ENCODE measurements at regions not wholly inside any gene's neighbourhood (a gene's known extent, or its start where the extent isn't known, plus 50 kb on each side); places are given as distances from the start of the nearest gene placed in this dataset.

DNA sequence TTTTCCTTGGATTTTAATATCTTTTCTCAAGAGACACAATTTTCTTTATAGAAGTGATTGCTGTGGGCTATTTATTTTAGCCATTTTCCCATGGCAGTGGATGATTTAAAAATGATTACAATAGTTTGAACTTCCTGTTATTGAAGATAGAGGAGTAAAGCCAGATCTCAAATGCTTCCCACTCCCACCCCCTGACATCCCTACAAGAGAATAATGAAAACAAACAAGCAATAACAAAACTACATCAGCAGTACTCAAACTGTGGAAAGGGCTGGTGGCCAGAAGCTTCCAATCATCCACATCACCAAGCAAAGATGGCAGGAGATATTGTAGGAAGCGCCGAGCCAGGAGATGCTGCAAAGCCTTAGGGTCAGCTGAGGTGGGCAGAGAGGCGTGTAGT, 831.1 kb upstream of the NR2F2 start:
- H3K9ac ChIP-seq (ENCODE audit: low read depth, low read length): no peak overlapping the region
- H3K4me3 ChIP-seq (ENCODE audit: low read depth, low read length): no peak overlapping the region
- H3K27me3 ChIP-seq (ENCODE audit: control insufficient read depth, insufficient read depth, low read length): no peaks in the 10 kb centered on the region
- H3K4me1 ChIP-seq (ENCODE audit: control insufficient read depth, insufficient read depth, low read length): no peaks in the 10 kb centered on the region
- no peaks in the 10 kb centered on the region for H3K36me3 ChIP-seq (ENCODE audit: control insufficient read depth, insufficient read depth, low read length)
- no peaks in the 10 kb centered on the region for H3K9me3 ChIP-seq (ENCODE audit: control insufficient read depth, insufficient read depth, low read length)
- no peak overlapping the region for H3K27ac ChIP-seq (ENCODE audit: low read depth, low read length)

DNA sequence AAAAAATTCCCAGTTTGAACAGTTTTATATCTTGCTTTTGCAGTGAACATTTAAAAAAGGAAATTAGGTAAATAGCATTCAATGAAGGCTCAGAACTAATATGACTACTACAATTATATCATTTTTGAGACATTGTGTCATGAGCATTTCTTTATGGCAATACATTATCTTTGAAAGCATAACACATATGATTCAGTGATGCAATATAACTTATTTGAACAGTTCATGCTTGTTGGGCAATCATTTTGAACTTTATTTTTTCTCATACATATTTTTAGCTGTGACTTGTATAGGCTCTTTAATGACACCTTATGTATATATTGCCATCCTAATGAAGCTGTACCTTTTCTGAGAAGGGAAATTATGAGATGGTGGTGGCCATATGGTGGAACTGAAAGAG, 828.6 kb upstream of the NR2F2 start:
- H3K27ac ChIP-seq (ENCODE audit: low read depth, low read length): no peak overlapping the region
- no peaks in the 10 kb centered on the region for H3K4me1 ChIP-seq (ENCODE audit: control insufficient read depth, insufficient read depth, low read length)
- no peak overlapping the region for H3K9ac ChIP-seq (ENCODE audit: low read depth, low read length)
- no peaks in the 10 kb centered on the region for H3K36me3 ChIP-seq (ENCODE audit: control insufficient read depth, insufficient read depth, low read length)
- H3K27me3 ChIP-seq (ENCODE audit: control insufficient read depth, insufficient read depth, low read length): no peaks in the 10 kb centered on the region
- no peak overlapping the region for H3K4me3 ChIP-seq (ENCODE audit: low read depth, low read length)
- H3K9me3 ChIP-seq (ENCODE audit: control insufficient read depth, insufficient read depth, low read length): no peaks in the 10 kb centered on the region

DNA sequence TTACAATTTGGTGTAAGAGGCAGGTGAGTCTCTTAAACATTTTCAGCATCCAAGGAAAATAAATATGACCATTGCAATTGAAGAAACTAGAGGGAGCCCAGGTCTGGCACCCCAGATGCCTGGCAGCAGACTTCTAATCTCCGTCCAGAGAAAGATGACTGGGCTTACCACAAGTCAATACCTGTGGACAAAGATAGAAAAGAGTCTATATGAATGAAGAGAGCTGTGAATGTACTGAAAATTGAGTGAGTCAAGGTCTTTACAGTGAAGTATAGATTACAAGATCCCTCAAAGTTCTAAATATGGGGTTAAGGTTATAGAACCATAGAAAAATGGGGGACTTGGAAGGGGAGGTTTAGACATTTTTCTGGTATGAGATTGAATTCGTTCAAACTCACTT, 827.4 kb upstream of the NR2F2 start:
- Histone ChIP-seq H3K4me3 (ENCODE audit: low read depth, low read length) (no peak overlapping the region), H3K27me3 (ENCODE audit: control insufficient read depth, insufficient read depth, low read length) (no peaks in the 10 kb centered on the region), H3K9ac (ENCODE audit: low read depth, low read length) (no peak overlapping the region)

DNA sequence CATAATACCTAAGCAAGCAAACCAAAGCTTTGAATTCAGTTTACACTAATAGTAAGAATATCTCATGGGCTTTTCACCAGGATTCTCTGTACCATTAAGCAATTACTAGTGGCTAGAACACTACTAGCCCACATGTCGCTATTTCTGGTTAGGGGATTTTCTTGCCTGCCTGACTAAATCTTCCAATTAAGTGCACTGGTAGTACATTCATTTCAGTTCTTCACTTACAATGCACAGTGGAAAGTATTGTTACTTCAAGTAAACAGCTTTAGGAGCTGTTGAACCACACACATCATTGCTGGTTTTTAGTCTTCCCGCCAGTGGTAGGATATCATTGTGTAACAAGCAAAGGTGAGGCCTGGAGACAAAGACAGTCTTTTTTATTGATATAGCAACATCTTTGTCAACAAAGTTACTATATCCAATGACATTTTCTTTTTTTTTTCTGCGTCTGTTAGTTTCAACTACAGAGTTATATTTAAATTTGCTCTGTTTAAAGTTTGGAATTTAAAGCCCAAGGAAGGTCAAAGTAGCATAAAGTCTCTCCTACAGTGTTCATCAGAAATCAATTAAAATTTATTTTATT, 826.8 kb upstream of the NR2F2 start:
- Histone ChIP-seq H3K4me3 (ENCODE audit: low read depth, low read length) (no peak overlapping the region), H3K9me3 (ENCODE audit: control insufficient read depth, insufficient read depth, low read length) (no peaks in the 10 kb centered on the region), H3K4me1 (ENCODE audit: control insufficient read depth, insufficient read depth, low read length) (no peaks in the 10 kb centered on the region), H3K9ac (ENCODE audit: low read depth, low read length) (no peak overlapping the region), H3K27ac (ENCODE audit: low read depth, low read length) (no peak overlapping the region), H3K36me3 (ENCODE audit: control insufficient read depth, insufficient read depth, low read length) (no peaks in the 10 kb centered on the region), H3K27me3 (ENCODE audit: control insufficient read depth, insufficient read depth, low read length) (no peaks in the 10 kb centered on the region)

More for the DNA sequence above, 827.4 kb upstream of the NR2F2 start:
- Histone ChIP-seq H3K4me1 (ENCODE audit: control insufficient read depth, insufficient read depth, low read length) (no peaks in the 10 kb centered on the region), H3K9me3 (ENCODE audit: control insufficient read depth, insufficient read depth, low read length) (no peaks in the 10 kb centered on the region), H3K36me3 (ENCODE audit: control insufficient read depth, insufficient read depth, low read length) (no peaks in the 10 kb centered on the region), H3K27ac (ENCODE audit: low read depth, low read length) (no peak overlapping the region)

DNA sequence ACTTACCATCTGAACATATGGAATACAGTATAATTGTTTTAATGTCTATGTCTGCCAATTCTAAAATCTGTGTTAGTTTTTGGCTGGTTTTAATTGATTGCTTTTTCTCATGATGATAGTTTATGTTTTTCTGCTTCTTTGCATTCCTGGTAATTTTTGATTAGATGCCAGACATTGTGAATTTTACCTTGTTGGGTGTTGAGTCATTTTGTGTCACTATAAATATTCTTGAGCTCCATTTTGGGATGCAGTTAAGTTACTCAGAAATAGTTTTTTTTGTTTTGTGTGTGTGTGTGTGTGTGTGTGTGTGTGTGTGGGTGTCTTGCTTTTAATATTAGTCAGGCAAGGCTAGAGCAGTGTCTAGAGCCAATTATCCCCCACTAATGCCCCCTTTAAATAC, 818.8 kb upstream of the NR2F2 start:
- H3K9ac ChIP-seq (ENCODE audit: low read depth, low read length): no peak overlapping the region
- H3K27me3 ChIP-seq (ENCODE audit: control insufficient read depth, insufficient read depth, low read length): no peaks in the 10 kb centered on the region
- no peak overlapping the region for H3K4me3 ChIP-seq (ENCODE audit: low read depth, low read length)
- H3K9me3 ChIP-seq (ENCODE audit: control insufficient read depth, insufficient read depth, low read length): no peaks in the 10 kb centered on the region
- H3K27ac ChIP-seq (ENCODE audit: low read depth, low read length): no peak overlapping the region
- no peaks in the 10 kb centered on the region for H3K36me3 ChIP-seq (ENCODE audit: control insufficient read depth, insufficient read depth, low read length)
- H3K4me1 ChIP-seq (ENCODE audit: control insufficient read depth, insufficient read depth, low read length): no peaks in the 10 kb centered on the region

DNA sequence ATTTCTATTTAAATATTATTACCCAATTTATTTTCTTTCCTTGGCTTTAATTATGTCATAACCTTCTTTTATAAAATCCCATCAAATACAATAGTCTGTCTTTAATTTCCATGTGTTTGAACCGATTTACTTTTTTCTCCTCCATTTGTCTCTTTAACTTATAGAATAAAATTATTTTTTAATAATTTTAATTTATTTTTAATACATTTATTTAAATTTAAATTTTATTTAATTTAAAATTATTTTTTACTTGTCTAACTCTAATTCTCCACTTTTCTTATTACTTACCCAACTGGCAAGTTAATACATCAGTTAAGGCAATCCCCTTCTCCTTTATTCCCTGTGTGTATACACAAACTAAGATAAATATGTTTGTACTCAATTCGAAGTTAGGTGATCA, 817.6 kb upstream of the NR2F2 start:
- H3K4me3 ChIP-seq (ENCODE audit: low read depth, low read length): no peak overlapping the region
- H3K27ac ChIP-seq (ENCODE audit: low read depth, low read length): no peak overlapping the region
- H3K4me1 ChIP-seq (ENCODE audit: control insufficient read depth, insufficient read depth, low read length): no peaks in the 10 kb centered on the region
- H3K9me3 ChIP-seq (ENCODE audit: control insufficient read depth, insufficient read depth, low read length): no peaks in the 10 kb centered on the region
- no peaks in the 10 kb centered on the region for H3K27me3 ChIP-seq (ENCODE audit: control insufficient read depth, insufficient read depth, low read length)
- H3K9ac ChIP-seq (ENCODE audit: low read depth, low read length): no peak overlapping the region
- H3K36me3 ChIP-seq (ENCODE audit: control insufficient read depth, insufficient read depth, low read length): no peaks in the 10 kb centered on the region

DNA sequence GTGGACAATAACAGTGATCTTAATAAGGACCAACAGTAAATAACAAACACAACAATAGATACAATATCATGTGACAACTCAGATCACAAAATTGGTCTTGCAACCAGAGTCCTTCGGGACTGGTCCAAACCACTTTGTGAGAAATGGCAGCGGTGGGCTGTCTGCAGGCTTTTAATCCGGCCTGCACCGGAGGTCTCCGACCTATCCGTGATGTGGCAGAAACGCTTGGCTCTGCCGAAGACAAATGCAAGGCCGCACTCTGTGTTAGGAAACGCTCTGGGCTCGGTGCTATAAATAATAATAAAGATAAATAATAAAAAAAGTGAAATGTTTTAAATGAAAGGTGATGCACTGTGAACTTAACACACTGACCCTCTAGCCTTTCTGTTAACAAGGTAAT, 810.6 kb upstream of the NR2F2 start:
- no peaks in the 10 kb centered on the region for H3K27me3 ChIP-seq (ENCODE audit: control insufficient read depth, insufficient read depth, low read length)
- H3K4me3 ChIP-seq (ENCODE audit: low read depth, low read length): no peak overlapping the region
- H3K9ac ChIP-seq (ENCODE audit: low read depth, low read length): no peak overlapping the region
- no peaks in the 10 kb centered on the region for H3K4me1 ChIP-seq (ENCODE audit: control insufficient read depth, insufficient read depth, low read length)
- H3K27ac ChIP-seq (ENCODE audit: low read depth, low read length): no peak overlapping the region
- H3K9me3 ChIP-seq (ENCODE audit: control insufficient read depth, insufficient read depth, low read length): no peaks in the 10 kb centered on the region
- H3K36me3 ChIP-seq (ENCODE audit: control insufficient read depth, insufficient read depth, low read length): no peaks in the 10 kb centered on the region

DNA sequence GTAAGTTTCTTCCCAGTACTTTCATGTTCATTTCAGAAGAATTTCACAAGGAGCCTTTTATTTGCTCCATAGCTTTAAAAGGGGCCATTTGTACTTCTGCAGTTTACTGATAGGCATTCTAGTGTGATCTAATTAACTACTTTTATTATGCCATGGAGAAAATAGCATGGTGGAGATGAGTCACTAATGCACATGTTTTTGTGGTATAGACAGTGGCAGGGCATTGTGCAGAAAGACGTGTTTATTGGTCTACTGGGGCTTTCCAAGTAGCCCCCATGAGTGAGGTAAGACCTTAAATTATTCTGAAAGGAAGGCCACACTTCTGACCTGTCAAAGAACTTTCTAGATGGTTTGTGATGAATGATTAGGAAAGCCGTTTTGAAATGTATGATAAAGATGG, 810.0 kb upstream of the NR2F2 start:
- no peaks in the 10 kb centered on the region for H3K9me3 ChIP-seq (ENCODE audit: control insufficient read depth, insufficient read depth, low read length)
- no peaks in the 10 kb centered on the region for H3K4me1 ChIP-seq (ENCODE audit: control insufficient read depth, insufficient read depth, low read length)
- no peaks in the 10 kb centered on the region for H3K27me3 ChIP-seq (ENCODE audit: control insufficient read depth, insufficient read depth, low read length)
- no peaks in the 10 kb centered on the region for H3K36me3 ChIP-seq (ENCODE audit: control insufficient read depth, insufficient read depth, low read length)
- H3K27ac ChIP-seq (ENCODE audit: low read depth, low read length): no peak overlapping the region
- H3K9ac ChIP-seq (ENCODE audit: low read depth, low read length): no peak overlapping the region
- no peak overlapping the region for H3K4me3 ChIP-seq (ENCODE audit: low read depth, low read length)

DNA sequence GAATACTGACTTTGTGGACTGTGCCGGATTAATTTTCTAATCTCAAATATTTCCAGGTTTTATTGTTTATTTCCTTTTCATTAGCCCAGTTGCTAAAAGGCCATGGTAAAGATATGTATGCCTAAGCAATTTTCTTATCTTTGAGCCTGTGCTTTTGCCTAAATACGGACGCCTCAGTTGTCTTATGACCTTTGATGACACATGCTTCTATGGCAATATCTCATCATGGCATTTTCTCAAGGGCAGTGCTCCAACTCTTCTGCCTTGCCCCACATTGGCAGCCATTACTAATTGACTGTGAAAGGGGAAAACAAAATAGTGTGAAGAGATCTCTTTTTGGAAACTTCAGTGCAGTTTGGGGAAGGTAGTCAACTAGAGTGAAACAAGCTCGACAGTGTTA, 809.6 kb upstream of the NR2F2 start:
- Histone ChIP-seq H3K9me3 (ENCODE audit: control insufficient read depth, insufficient read depth, low read length) (no peaks in the 10 kb centered on the region), H3K27ac (ENCODE audit: low read depth, low read length) (no peak overlapping the region), H3K4me1 (ENCODE audit: control insufficient read depth, insufficient read depth, low read length) (no peaks in the 10 kb centered on the region), H3K4me3 (ENCODE audit: low read depth, low read length) (no peak overlapping the region), H3K36me3 (ENCODE audit: control insufficient read depth, insufficient read depth, low read length) (no peaks in the 10 kb centered on the region), H3K9ac (ENCODE audit: low read depth, low read length) (no peak overlapping the region), H3K27me3 (ENCODE audit: control insufficient read depth, insufficient read depth, low read length) (no peaks in the 10 kb centered on the region)

DNA sequence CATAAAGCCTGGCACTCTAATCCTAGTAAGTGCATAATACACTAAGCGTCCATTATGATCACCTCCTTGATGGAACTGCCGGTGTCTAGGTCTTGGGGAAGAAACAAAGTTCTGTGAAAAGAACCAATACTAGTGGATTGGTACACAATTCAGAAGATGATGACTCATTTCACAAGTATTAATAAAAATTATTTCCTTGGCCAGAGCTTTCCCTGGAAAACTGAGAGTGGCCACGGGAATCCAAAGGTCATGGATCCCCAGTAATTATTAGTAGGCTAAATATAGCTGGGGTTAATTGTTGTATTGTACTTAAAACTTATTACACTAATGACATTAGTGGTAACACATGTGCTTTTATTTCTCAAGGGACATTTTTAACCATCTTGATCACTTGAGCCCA, 808.0 kb upstream of the NR2F2 start:
- H3K27me3 ChIP-seq (ENCODE audit: control insufficient read depth, insufficient read depth, low read length): no peaks in the 10 kb centered on the region
- no peak overlapping the region for H3K9ac ChIP-seq (ENCODE audit: low read depth, low read length)
- no peak overlapping the region for H3K27ac ChIP-seq (ENCODE audit: low read depth, low read length)
- H3K9me3 ChIP-seq (ENCODE audit: control insufficient read depth, insufficient read depth, low read length): no peaks in the 10 kb centered on the region
- no peaks in the 10 kb centered on the region for H3K4me1 ChIP-seq (ENCODE audit: control insufficient read depth, insufficient read depth, low read length)
- H3K4me3 ChIP-seq (ENCODE audit: low read depth, low read length): no peak overlapping the region
- no peaks in the 10 kb centered on the region for H3K36me3 ChIP-seq (ENCODE audit: control insufficient read depth, insufficient read depth, low read length)

DNA sequence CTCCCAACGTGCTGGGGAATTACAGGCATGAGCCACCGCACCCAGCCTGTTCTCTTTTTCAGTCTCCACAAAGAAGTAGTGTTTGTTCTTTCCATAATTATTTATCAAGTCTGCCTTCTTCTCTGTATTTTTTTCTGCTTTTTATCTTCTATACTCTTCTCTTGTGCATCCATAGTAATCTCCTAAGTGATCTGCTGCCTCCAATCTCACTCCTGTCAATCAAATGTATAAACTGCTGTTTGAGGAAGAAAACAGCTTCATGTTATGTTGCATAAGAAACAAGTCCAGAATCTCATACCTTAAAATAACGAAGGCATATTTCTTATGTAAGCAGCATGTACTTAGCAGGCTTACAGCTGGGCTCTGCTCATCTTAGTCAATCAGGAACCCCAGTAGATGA, 801.6 kb upstream of the NR2F2 start:
- H3K36me3 ChIP-seq (ENCODE audit: control insufficient read depth, insufficient read depth, low read length): no peaks in the 10 kb centered on the region
- H3K4me1 ChIP-seq (ENCODE audit: control insufficient read depth, insufficient read depth, low read length): no peaks in the 10 kb centered on the region
- no peak overlapping the region for H3K4me3 ChIP-seq (ENCODE audit: low read depth, low read length)
- no peaks in the 10 kb centered on the region for H3K9me3 ChIP-seq (ENCODE audit: control insufficient read depth, insufficient read depth, low read length)
- no peak overlapping the region for H3K9ac ChIP-seq (ENCODE audit: low read depth, low read length)
- H3K27ac ChIP-seq (ENCODE audit: low read depth, low read length): no peak overlapping the region
- no peaks in the 10 kb centered on the region for H3K27me3 ChIP-seq (ENCODE audit: control insufficient read depth, insufficient read depth, low read length)

DNA sequence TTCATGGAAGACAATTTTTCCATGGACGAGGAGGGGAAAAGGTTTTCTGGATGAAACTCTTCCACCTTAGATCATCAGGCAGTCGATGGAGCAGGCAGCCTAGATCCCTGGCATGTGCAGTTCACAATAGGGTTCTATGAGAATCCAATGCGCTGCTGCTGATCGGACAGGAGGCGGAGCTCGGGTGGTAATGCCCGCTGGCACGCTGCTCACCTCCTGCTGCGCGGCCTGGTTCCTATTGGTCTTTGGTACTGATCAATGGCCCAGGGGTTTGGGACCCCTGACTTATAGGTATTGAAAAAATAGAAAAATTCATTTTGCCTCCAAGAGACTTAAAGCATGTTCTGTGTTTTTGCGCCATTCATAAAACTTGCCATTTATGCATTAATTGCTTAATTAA, 793.9 kb upstream of the NR2F2 start:
- no peaks in the 10 kb centered on the region for H3K36me3 ChIP-seq (ENCODE audit: control insufficient read depth, insufficient read depth, low read length)
- no peak overlapping the region for H3K9ac ChIP-seq (ENCODE audit: low read depth, low read length)
- no peak overlapping the region for H3K4me3 ChIP-seq (ENCODE audit: low read depth, low read length)
- no peak overlapping the region for H3K27ac ChIP-seq (ENCODE audit: low read depth, low read length)
- no peaks in the 10 kb centered on the region for H3K9me3 ChIP-seq (ENCODE audit: control insufficient read depth, insufficient read depth, low read length)
- H3K4me1 ChIP-seq (ENCODE audit: control insufficient read depth, insufficient read depth, low read length): no peaks in the 10 kb centered on the region
- no peaks in the 10 kb centered on the region for H3K27me3 ChIP-seq (ENCODE audit: control insufficient read depth, insufficient read depth, low read length)
